ENCODE measurements at regions not wholly inside any gene's neighbourhood (a gene's known extent, or its start where the extent isn't known, plus 50 kb on each side); places are given as distances from the start of the nearest gene placed in this dataset.
"Not testable (repeated sequence)": the region's sequence is repeated elsewhere in the genome, so short reads cannot be mapped to it uniquely, and the experiment has no call there.

GRCh38 chr21:35590284-35590683, 470.0 kb downstream of the SETD4 start:
- CTCF ChIA-PET: interaction anchor here (0.6 kb wide), 1 partner anchor 22 kb away, joined by 3 read pairs; no protein-coding TSS in a partner anchor
- POLR2A ChIA-PET; H3K4me3 ChIP-seq (ENCODE audit: low read depth, low read length); H3K27ac ChIP-seq (ENCODE audit: extremely low read depth, low read depth, low read length); H3K9me3 ChIP-seq (ENCODE audit: control insufficient read depth, insufficient read depth, low read depth, low read length); H3K36me3 ChIP-seq (ENCODE audit: control insufficient read depth in 2 of 2, insufficient read depth in 1 of 2, low read length in 2 of 2): not testable (repeated sequence)
- peak; percentile 99 for TF ChIP-seq ZNF146 (tag by site-specific recombination; IDR thresholded peaks at IDR 0.05)
- H3K4me1 ChIP-seq (ENCODE audit: control insufficient read depth, insufficient read depth, low read length): peaks cover 25% of the 10 kb centered on the region

GRCh38 chr21:35587841-35588380, 472.4 kb downstream of the SETD4 start:
- H3K27ac ChIP-seq (ENCODE audit: extremely low read depth, low read depth, low read length): no peak overlapping the region
- no peaks in the 10 kb centered on the region for H3K36me3 ChIP-seq (ENCODE audit: control insufficient read depth in 2 of 2, insufficient read depth in 1 of 2, low read length in 2 of 2)
- TF ChIP-seq ZNF114 (tag by site-specific recombination; IDR thresholded peaks at IDR 0.05) (no peak), ZNF133 (tag by site-specific recombination; IDR thresholded peaks at IDR 0.05) (no peak), ZBTB44 (tag by site-specific recombination; IDR thresholded peaks at IDR 0.05) (no peak), ZNF664 (tag by site-specific recombination; IDR thresholded peaks at IDR 0.05) (no peak)
- ChIA-PET POLR2A (no interaction called here), CTCF (no interaction called here)
- no peaks in the 10 kb centered on the region for H3K9me3 ChIP-seq (ENCODE audit: control insufficient read depth, insufficient read depth, low read depth, low read length)
- peaks cover 19% of the 10 kb centered on the region for H3K4me1 ChIP-seq (ENCODE audit: control insufficient read depth, insufficient read depth, low read length)
- H3K4me3 ChIP-seq (ENCODE audit: low read depth, low read length): no peak overlapping the region

- Histone ChIP-seq H3K4me1 (ENCODE audit: control insufficient read depth, insufficient read depth, low read length) (peaks cover 8% of the 10 kb centered on the region; the same call in 1 of the 2 replicates), H3K9me3 (ENCODE audit: control insufficient read depth, insufficient read depth, low read depth, low read length) (no peaks in the 10 kb centered on the region), H3K27ac (ENCODE audit: extremely low read depth, low read depth, low read length) (no peak overlapping the region), H3K4me3 (ENCODE audit: low read depth, low read length) (no peak overlapping the region), H3K36me3 (ENCODE audit: control insufficient read depth in 2 of 2, insufficient read depth in 1 of 2, low read length in 2 of 2) (no peaks in the 10 kb centered on the region)
- TF ChIP-seq ZNF449 (tag by site-specific recombination; IDR thresholded peaks at IDR 0.05) (0 out of 2 replicates have a peak, but pooled peaks have one; percentile 1), OSR2 (tag by site-specific recombination; IDR thresholded peaks at IDR 0.05) (0 out of 2 replicates have a peak, but pooled peaks have one; percentile 41), ZNF585B (tag by site-specific recombination; IDR thresholded peaks at IDR 0.05) (no peak)
- POLR2A ChIA-PET: no interaction called here
- CTCF ChIA-PET: interaction anchor here (0.7 to 0.8 kb wide), 2 partner anchors 30 to 441 kb away, joined by 3 to 4 read pairs; no protein-coding TSS in a partner anchor
These were observed 474.0 kb downstream of the SETD4 start for GRCh38 chr21:35586305-35586704.

GRCh38 chr21:35585878-35586277, 474.4 kb downstream of the SETD4 start:
- H3K4me3 ChIP-seq (ENCODE audit: low read depth, low read length): no peak overlapping the region
- H3K4me1 ChIP-seq (ENCODE audit: control insufficient read depth, insufficient read depth, low read length): peaks cover 8% of the 10 kb centered on the region; the same call in 1 of the 2 replicates
- ChIA-PET POLR2A (no interaction called here), CTCF (no interaction called here)
- no peaks in the 10 kb centered on the region for H3K36me3 ChIP-seq (ENCODE audit: control insufficient read depth in 2 of 2, insufficient read depth in 1 of 2, low read length in 2 of 2)
- no peaks in the 10 kb centered on the region for H3K9me3 ChIP-seq (ENCODE audit: control insufficient read depth, insufficient read depth, low read depth, low read length)
- no peak overlapping the region for H3K27ac ChIP-seq (ENCODE audit: extremely low read depth, low read depth, low read length)
- TF ChIP-seq ZNF610 (tag by site-specific recombination; IDR thresholded peaks at IDR 0.05; ENCODE audit: borderline replicate concordance) (no peak), GLIS1 (tag by site-specific recombination; IDR thresholded peaks at IDR 0.05) (no peak), ZFP3 (tag by site-specific recombination; IDR thresholded peaks at IDR 0.05; ENCODE audit: low read depth) (no peak), ZNF658 (tag by site-specific recombination; IDR thresholded peaks at IDR 0.05) (no peak), ZSCAN5A (tag by site-specific recombination; IDR thresholded peaks at IDR 0.05) (no peak), ZNF202 (tag by site-specific recombination; IDR thresholded peaks at IDR 0.05; ENCODE audit: borderline replicate concordance) (no peak), ZNF621 (tag by site-specific recombination; IDR thresholded peaks at IDR 0.05) (peak; percentile 50), ZNF558 (tag by site-specific recombination; IDR thresholded peaks at IDR 0.05) (no peak), ZNF585B (tag by site-specific recombination; IDR thresholded peaks at IDR 0.05) (no peak), PRDM6 (tag by site-specific recombination; IDR thresholded peaks at IDR 0.05) (peak; percentile 85), ZNF623 (tag by site-specific recombination; IDR thresholded peaks at IDR 0.05) (no peak), TCF7L2 (IDR thresholded peaks at IDR 0.05; ENCODE audit: borderline replicate concordance, low read depth, low read length) (peak; percentile 84), ZNF670 (tag by site-specific recombination; IDR thresholded peaks at IDR 0.05; ENCODE audit: low read depth) (no peak), ZNF350 (tag by site-specific recombination; IDR thresholded peaks at IDR 0.05) (no peak), ZBTB21 (tag by site-specific recombination; IDR thresholded peaks at IDR 0.05) (peak; percentile 60), ZNF223 (tag by site-specific recombination; IDR thresholded peaks at IDR 0.05) (no peak)

Measured in HEK293 (cell line).